Body of pancreas (tissue), 4 donors: ENCODE measurements at regions not wholly inside any gene's neighbourhood (a gene's known extent, or its start where the extent isn't known, plus 50 kb on each side); places are given as distances from the start of the nearest gene placed in this dataset.

Experiments
- ATAC-seq: fragments of 150-250 bp; one replicate; pipeline ENCODE4 v1.9.1; 2016
- DNase-seq, 4 donors: peaks; one replicate each; pipeline ENCODE4 v3.0.0-alpha.2; 2019
- H3K27ac ChIP-seq, 4 donors: fragments of 200-600 bp; sonication (generic); 1 replicate in 3 of 4; 2 replicates in 1 of 4; pipeline versions ENCODE4 v1.5.1 to v1.6.1; 2016 to 2019; ENCODE audit warnings: mild to moderate bottlenecking in 1 of 4, mixed read lengths in 1 of 4, moderate library complexity in 1 of 4
- H3K27me3 ChIP-seq, 2 donors: fragments of 200-600 bp; sonication (generic); one replicate each; pipeline ENCODE4 v1.6.0; 2016; ENCODE audit warnings: mild to moderate bottlenecking in 1 of 2
- H3K36me3 ChIP-seq, 2 donors: fragments of 200-600 bp; sonication (generic); replicated peaks in 1 of 2; 2 replicates each; pipeline ENCODE4 v1.5.1; 2016; ENCODE audit warnings: low read depth in 2 of 2; ENCODE audit not compliant: insufficient read depth in 1 of 2
- H3K4me1 ChIP-seq: fragments of 200-600 bp; sonication (generic); one replicate; pipeline ENCODE4 v1.6.0; 2016
- H3K4me3 ChIP-seq, 2 donors: fragments of 200-600 bp; sonication (generic); 1 replicate in 1 of 2; 2 replicates in 1 of 2; pipeline ENCODE4 v1.5.1; 2016 to 2019
- H3K9me3 ChIP-seq, 3 donors: fragments of 200-600 bp; sonication (generic); 1 replicate in 2 of 3; 2 replicates in 1 of 3; pipeline ENCODE4 v1.5.1; 2016
- POLR2A ChIP-seq, 3 donors: fragments of 450-650 bp; IDR thresholded peaks; one replicate each; pipeline ENCODE4 v1.6.1; 2016; ENCODE audit warnings: antibody characterized with exemption in 3 of 3, mild to moderate bottlenecking in 2 of 3
- WGBS, 2 donors: methylation state at CpG; one replicate each; pipeline ENCODE4 v1.1.5; 2017; 5-methylcytosine and 5-hydroxymethylcytosine counted together
- intact Hi-C: fragments of 100-400 bp; cut with DNase I; formaldehyde crosslinking; loops from one replicate; pipeline ENCODE4 v1.15.1; 2023
- TF ChIP-seq, protein P1 (sequence below), 7 experiments: fragments of 450-650 bp in 4 of 7; fragments of 200-600 bp in 3 of 7; sonication (generic) in 3 of 7; IDR thresholded peaks; one replicate each; pipeline ENCODE4 v1.5.1; 2016 to 2019; ENCODE audit warnings: antibody characterized with exemption in 7 of 7

DNA sequence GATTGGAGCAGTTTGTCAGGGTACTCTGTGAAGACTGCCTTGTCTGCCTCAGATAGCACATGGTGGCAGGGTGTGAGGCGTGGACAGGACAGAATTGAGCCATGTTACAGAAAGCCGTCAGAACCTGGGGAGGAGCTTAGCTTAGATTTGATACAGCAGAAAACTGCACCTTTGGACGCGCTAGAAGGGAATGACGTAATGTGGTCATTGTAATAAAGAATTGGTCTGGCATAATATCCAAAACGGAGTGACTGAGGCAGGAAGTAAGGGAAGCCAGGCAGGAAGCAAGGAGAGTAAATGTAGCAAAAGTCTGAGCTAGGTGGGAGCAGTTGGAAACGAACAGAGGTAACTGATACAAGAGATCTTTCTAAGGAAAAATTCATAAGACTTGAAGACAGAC, 140.2 kb downstream of the CYB561 start:
- no peak overlapping the region for H3K4me3 ChIP-seq
- intact Hi-C loops = no loop called here
- DNase-seq (no peak), ATAC-seq (no peak)
- H3K9me3 ChIP-seq = no peaks in the 10 kb centered on the region
- H3K27me3 ChIP-seq = no peaks in the 10 kb centered on the region
- no peak overlapping the region for H3K27ac ChIP-seq
- H3K36me3 ChIP-seq = no peaks in the 10 kb centered on the region
- no peak for TF ChIP-seq POLR2A (IDR thresholded peaks at IDR 0.05)
- TF ChIP-seq, protein P1, sequence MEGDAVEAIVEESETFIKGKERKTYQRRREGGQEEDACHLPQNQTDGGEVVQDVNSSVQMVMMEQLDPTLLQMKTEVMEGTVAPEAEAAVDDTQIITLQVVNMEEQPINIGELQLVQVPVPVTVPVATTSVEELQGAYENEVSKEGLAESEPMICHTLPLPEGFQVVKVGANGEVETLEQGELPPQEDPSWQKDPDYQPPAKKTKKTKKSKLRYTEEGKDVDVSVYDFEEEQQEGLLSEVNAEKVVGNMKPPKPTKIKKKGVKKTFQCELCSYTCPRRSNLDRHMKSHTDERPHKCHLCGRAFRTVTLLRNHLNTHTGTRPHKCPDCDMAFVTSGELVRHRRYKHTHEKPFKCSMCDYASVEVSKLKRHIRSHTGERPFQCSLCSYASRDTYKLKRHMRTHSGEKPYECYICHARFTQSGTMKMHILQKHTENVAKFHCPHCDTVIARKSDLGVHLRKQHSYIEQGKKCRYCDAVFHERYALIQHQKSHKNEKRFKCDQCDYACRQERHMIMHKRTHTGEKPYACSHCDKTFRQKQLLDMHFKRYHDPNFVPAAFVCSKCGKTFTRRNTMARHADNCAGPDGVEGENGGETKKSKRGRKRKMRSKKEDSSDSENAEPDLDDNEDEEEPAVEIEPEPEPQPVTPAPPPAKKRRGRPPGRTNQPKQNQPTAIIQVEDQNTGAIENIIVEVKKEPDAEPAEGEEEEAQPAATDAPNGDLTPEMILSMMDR (IDR thresholded peaks at IDR 0.05) = no peak
- WGBS, 2 donors = 93 to 95% methylated on average over 7 of the region's 7 CpGs
- no peaks in the 10 kb centered on the region for H3K4me1 ChIP-seq

GRCh38 chr17:63306855-63307254, 139.3 kb downstream of the CYB561 start:
- no peak for ATAC-seq
- 95 to 96% methylated on average over 3 of the region's 3 CpGs for WGBS, 2 donors
- intact Hi-C loops = no loop called here
- TF ChIP-seq POLR2A (IDR thresholded peaks at IDR 0.05) = no peak
- TF ChIP-seq, protein P1 (IDR thresholded peaks at IDR 0.05) = no peak
- DNase-seq = no peak
- H3K27ac ChIP-seq = no peak overlapping the region
- H3K27me3 ChIP-seq = no peaks in the 10 kb centered on the region
- no peak overlapping the region for H3K4me3 ChIP-seq
- H3K4me1 ChIP-seq = no peaks in the 10 kb centered on the region
- no peaks in the 10 kb centered on the region for H3K9me3 ChIP-seq
- no peaks in the 10 kb centered on the region for H3K36me3 ChIP-seq

DNA sequence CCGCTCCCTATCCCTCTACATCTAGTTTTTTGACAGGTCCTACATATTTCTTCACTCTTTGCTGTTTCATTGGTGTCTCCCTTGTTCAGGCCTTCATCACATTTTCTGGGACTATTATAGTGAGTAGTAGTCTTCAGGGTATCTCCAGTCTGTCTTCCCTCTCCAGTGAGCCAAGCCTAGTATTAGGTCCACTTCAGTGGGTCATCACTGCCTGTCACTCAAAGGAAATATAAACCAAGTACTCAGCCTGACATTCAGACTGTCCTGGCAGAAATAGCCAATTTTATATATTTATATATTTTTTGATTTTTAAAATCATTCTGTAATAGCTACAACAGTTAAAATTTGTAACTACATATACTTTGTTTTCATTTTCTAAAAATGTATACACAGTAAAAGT, 137.8 kb downstream of the CYB561 start:
- Histone ChIP-seq H3K9me3 (no peaks in the 10 kb centered on the region), H3K4me1 (no peaks in the 10 kb centered on the region), H3K36me3 (no peaks in the 10 kb centered on the region), H3K27ac (no peak overlapping the region), H3K4me3 (no peak overlapping the region), H3K27me3 (no peaks in the 10 kb centered on the region)
- WGBS, 2 donors = 91 to 97% methylated on average over 1 of the region's 1 CpG
- TF ChIP-seq, protein P1 (IDR thresholded peaks at IDR 0.05) = no peak
- no peak for TF ChIP-seq POLR2A (IDR thresholded peaks at IDR 0.05)
- ATAC-seq (no peak), DNase-seq (no peak)
- intact Hi-C loops = no loop called here

DNA sequence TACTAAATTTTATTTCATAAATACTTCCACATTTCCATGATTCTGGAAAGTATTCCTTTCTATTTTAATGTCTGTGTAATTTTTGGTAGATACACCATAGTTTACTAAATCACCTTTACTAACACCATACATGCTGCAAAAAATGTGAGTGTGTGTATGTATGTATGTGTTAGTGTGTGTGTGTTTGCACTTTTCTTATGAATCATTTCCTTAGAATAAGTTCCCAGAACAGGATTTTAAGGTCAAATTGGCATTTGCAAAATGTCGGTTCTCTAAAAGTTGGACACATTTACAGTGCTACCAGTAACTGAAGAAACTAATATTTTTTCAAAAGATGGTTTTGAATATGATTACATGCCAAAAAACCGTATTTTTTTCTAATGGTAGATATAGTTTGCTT, 137.1 kb downstream of the CYB561 start:
- H3K9me3 ChIP-seq = no peaks in the 10 kb centered on the region
- DNase-seq = no peak
- TF ChIP-seq, protein P1 (IDR thresholded peaks at IDR 0.05) = no peak
- no peak for TF ChIP-seq POLR2A (IDR thresholded peaks at IDR 0.05)
- H3K27me3 ChIP-seq = no peaks in the 10 kb centered on the region
- ATAC-seq = no peak
- WGBS, 2 donors = 38 to 45% methylated on average over 2 of the region's 2 CpGs
- H3K36me3 ChIP-seq = no peaks in the 10 kb centered on the region
- H3K4me3 ChIP-seq = no peak overlapping the region
- H3K27ac ChIP-seq = no peak overlapping the region
- H3K4me1 ChIP-seq = no peaks in the 10 kb centered on the region
- intact Hi-C loops = no loop called here

DNA sequence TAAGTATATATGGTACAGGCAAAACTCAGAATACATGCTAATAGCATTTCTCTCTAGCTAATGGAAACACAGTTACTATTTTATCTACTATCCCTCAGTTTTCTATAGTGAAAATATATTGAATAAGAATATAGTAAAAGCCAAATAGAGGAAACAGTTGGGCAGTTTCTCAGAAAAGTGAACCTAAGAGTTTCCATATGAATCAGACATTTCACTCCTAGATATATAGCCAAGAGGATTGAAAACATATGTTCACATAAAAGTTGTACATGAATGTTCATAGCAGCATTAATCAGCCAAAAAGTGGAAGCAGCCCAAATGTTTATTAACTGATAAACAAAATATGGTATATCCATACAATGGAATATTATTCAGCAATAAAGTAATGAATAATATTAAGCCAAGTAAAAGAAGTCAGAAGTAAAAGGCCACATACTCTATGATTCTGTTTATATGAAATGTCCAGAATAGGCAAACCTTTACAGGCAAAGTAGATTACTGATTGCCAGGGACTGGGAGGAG, 134.6 kb downstream of the CYB561 start:
- ATAC-seq = no peak

More for the DNA sequence above, 134.6 kb downstream of the CYB561 start:
- peaks cover 0 to 4% of the 10 kb centered on the region in 2 donors for H3K36me3 ChIP-seq
- no peak for TF ChIP-seq POLR2A (IDR thresholded peaks at IDR 0.05)
- TF ChIP-seq, protein P1 (IDR thresholded peaks at IDR 0.05) = no peak
- no peak overlapping the region for H3K27ac ChIP-seq
- no peaks in the 10 kb centered on the region for H3K4me1 ChIP-seq
- intact Hi-C loops = no loop called here
- H3K27me3 ChIP-seq = no peaks in the 10 kb centered on the region
- H3K9me3 ChIP-seq = no peaks in the 10 kb centered on the region
- no peak for DNase-seq
- H3K4me3 ChIP-seq = no peak overlapping the region
